GM23338 (cell line): ENCODE measurements at regions not wholly inside any gene's neighbourhood (a gene's known extent, or its start where the extent isn't known, plus 50 kb on each side); places are given as distances from the start of the nearest gene placed in this dataset.
A peak's percentile ranks its signal among the peaks of the same experiment; 100 is the strongest.

Experiments
- ATAC-seq: fragments of 200-7000 bp; cut with Tn5 transposase; 3 replicates; pipeline ENCODE4 v1.9.1; 2020
- DNase-seq: peaks from one replicate; pipeline ENCODE4 v3.0.0-alpha.2; 2015; ENCODE audit warnings: low spot score
- H2AFZ ChIP-seq: fragments of 200-600 bp; sonication (generic); 2 replicates; pipeline ENCODE4 v1.8.0; 2016; ENCODE audit warnings: antibody characterized with exemption, mild to moderate bottlenecking, moderate library complexity
- H3F3A ChIP-seq: fragments of 200-600 bp; sonication (generic); replicated peaks from 2 replicates; pipeline ENCODE4 v1.8.0; 2017; ENCODE audit warnings: antibody characterized with exemption, mixed run types, low read depth
- H3K27ac ChIP-seq: fragments of 200-600 bp; sonication (generic); 2 replicates; pipeline ENCODE4 v1.6.1; 2016; ENCODE audit warnings: low read depth
- H3K27me3 ChIP-seq: fragments of 200-600 bp; sonication (generic); 2 replicates; pipeline ENCODE4 v1.8.0; 2016; ENCODE audit warnings: mild to moderate bottlenecking, mixed run types, moderate library complexity; ENCODE audit not compliant: insufficient read depth
- H3K36me3 ChIP-seq: fragments of 200-600 bp; sonication (generic); 2 replicates; pipeline ENCODE4 v1.8.0; 2016; ENCODE audit warnings: mild to moderate bottlenecking; ENCODE audit not compliant: insufficient read depth
- H3K4me1 ChIP-seq: fragments of 200-600 bp; sonication (generic); 2 replicates; pipeline ENCODE4 v1.8.0; 2016; ENCODE audit warnings: mild to moderate bottlenecking, moderate library complexity; ENCODE audit not compliant: insufficient read depth
- H3K4me2 ChIP-seq: fragments of 200-600 bp; sonication (generic); 2 replicates; pipeline ENCODE4 v1.7.1; 2017; ENCODE audit warnings: mixed run types
- H3K4me3 ChIP-seq: fragments of 200-600 bp; sonication (generic); 2 replicates; pipeline ENCODE4 v1.6.1; 2016; ENCODE audit warnings: mixed run types
- H3K79me2 ChIP-seq: fragments of 200-600 bp; sonication (generic); replicated peaks from 2 replicates; pipeline ENCODE4 v1.8.0; 2017; ENCODE audit warnings: mild to moderate bottlenecking; ENCODE audit not compliant: insufficient read depth
- H3K9me2 ChIP-seq: fragments of 200-600 bp; sonication (generic); 2 replicates; pipeline ENCODE4 v1.8.0; 2017; ENCODE audit not compliant: insufficient read depth
- H4K20me1 ChIP-seq: fragments of 200-600 bp; sonication (generic); replicated peaks from 2 replicates; pipeline ENCODE4 v1.8.0; 2017; ENCODE audit warnings: mild to moderate bottlenecking; ENCODE audit not compliant: insufficient read depth
- H3K27ac Mint-ChIP-seq: 2 replicates; pipeline ENCODE4 v1.8.0; 2020; ENCODE audit warnings: inconsistent platforms, mild to moderate bottlenecking, moderate library complexity, mixed read lengths
- H3K27me3 Mint-ChIP-seq: 3 replicates; pipeline ENCODE4 v1.8.0; 2022; ENCODE audit warnings: low read depth, mild to moderate bottlenecking, moderate library complexity, mixed read lengths, inconsistent platforms; ENCODE audit not compliant: insufficient read depth, poor library complexity
- H3K36me3 Mint-ChIP-seq: 3 replicates; pipeline ENCODE4 v1.8.0; 2021; ENCODE audit warnings: low read depth, mild to moderate bottlenecking, inconsistent platforms, moderate library complexity, mixed read lengths
- H3K4me1 Mint-ChIP-seq: 3 replicates; pipeline ENCODE4 v1.8.0; 2020; ENCODE audit warnings: mild to moderate bottlenecking, inconsistent platforms, mixed read lengths
- H3K4me3 Mint-ChIP-seq: 3 replicates; pipeline ENCODE4 v1.8.0; 2021; ENCODE audit warnings: moderate library complexity, mild to moderate bottlenecking, inconsistent platforms, mixed read lengths
- H3K9me3 Mint-ChIP-seq: 3 replicates; pipeline ENCODE4 v1.8.0; 2020; ENCODE audit warnings: moderate library complexity, mild to moderate bottlenecking, inconsistent platforms, mixed read lengths
- CREB1 ChIP-seq: fragments of 250-450 bp; sonication (Bioruptor Pico); IDR thresholded peaks from 2 replicates; pipeline ENCODE4 v1.5.0; 2020; ENCODE audit warnings: low read depth, mild to moderate bottlenecking, moderate library complexity
- ETS1 ChIP-seq: IDR thresholded peaks from 2 replicates; pipeline ENCODE4 v1.6.1; 2016; ENCODE audit warnings: antibody characterized with exemption
- EZH2phosphoT487 ChIP-seq: fragments of 200-600 bp; sonication (generic); IDR thresholded peaks from one replicate; pipeline ENCODE4 v1.8.1; 2018; ENCODE audit warnings: antibody characterized with exemption; ENCODE audit not compliant: unreplicated experiment
- JUNB ChIP-seq: IDR thresholded peaks from one replicate; pipeline ENCODE4 v1.6.1; 2016; ENCODE audit warnings: antibody characterized with exemption; ENCODE audit not compliant: unreplicated experiment
- NANOG ChIP-seq: IDR thresholded peaks from 2 replicates; pipeline ENCODE4 v1.6.1; 2016; ENCODE audit warnings: antibody characterized with exemption, borderline replicate concordance
- POLR2AphosphoS5 ChIP-seq: IDR thresholded peaks from 2 replicates; pipeline ENCODE4 v1.6.1; 2016; ENCODE audit warnings: antibody characterized with exemption, low read depth
- REST ChIP-seq: IDR thresholded peaks from one replicate; pipeline ENCODE4 v1.6.1; 2018; ENCODE audit warnings: antibody characterized with exemption; ENCODE audit not compliant: unreplicated experiment
- STAT1 ChIP-seq: IDR thresholded peaks from one replicate; pipeline ENCODE4 v1.6.1; 2016; ENCODE audit warnings: antibody characterized with exemption; ENCODE audit not compliant: unreplicated experiment
- ZNF114 ChIP-seq: fragments of 250-450 bp; sonication (Bioruptor Pico); IDR thresholded peaks from 2 replicates; pipeline ENCODE4 v1.5.0; 2020; ENCODE audit warnings: mild to moderate bottlenecking, moderate library complexity
- ZNF331 ChIP-seq: fragments of 250-450 bp; sonication (Bioruptor Pico); IDR thresholded peaks from 2 replicates; pipeline ENCODE4 v1.5.0; 2020; ENCODE audit warnings: low read depth, mild to moderate bottlenecking, moderate library complexity
- ZNF462 ChIP-seq: fragments of 250-450 bp; sonication (Bioruptor Pico); IDR thresholded peaks from 2 replicates; pipeline ENCODE4 v1.5.0; 2020; ENCODE audit warnings: mild to moderate bottlenecking, moderate library complexity

GRCh38 chr10:125533866-125534265 lies 149.1 kb downstream of the TEX36 start:
- H3K36me3 ChIP-seq = no peaks in the 10 kb centered on the region
- H3K27me3 ChIP-seq = no peaks in the 10 kb centered on the region
- no peak overlapping the region for H3K4me2 ChIP-seq
- H3K4me1 Mint-ChIP-seq = no peaks in the 10 kb centered on the region
- H3K4me3 ChIP-seq = no peak overlapping the region
- H3K27ac Mint-ChIP-seq = no peak overlapping the region
- no peaks in the 10 kb centered on the region for H3K36me3 Mint-ChIP-seq
- H3K27ac ChIP-seq = no peak overlapping the region
- ATAC-seq = no peak
- no peak for DNase-seq
- no peaks in the 10 kb centered on the region for H3K4me1 ChIP-seq
- H4K20me1 ChIP-seq = no peaks in the 10 kb centered on the region
- no peaks in the 10 kb centered on the region for H3F3A ChIP-seq
- H3K79me2 ChIP-seq = no peaks in the 10 kb centered on the region
- H3K27me3 Mint-ChIP-seq = peaks cover 2% of the 10 kb centered on the region
- no peak overlapping the region for H2AFZ ChIP-seq
- no peaks in the 10 kb centered on the region for H3K9me3 Mint-ChIP-seq
- no peaks in the 10 kb centered on the region for H3K9me2 ChIP-seq
- TF ChIP-seq POLR2AphosphoS5 (no peak), EZH2phosphoT487 (no peak), ETS1 (no peak), NANOG (no peak), CREB1 (no peak)
- no peak overlapping the region for H3K4me3 Mint-ChIP-seq

DNA sequence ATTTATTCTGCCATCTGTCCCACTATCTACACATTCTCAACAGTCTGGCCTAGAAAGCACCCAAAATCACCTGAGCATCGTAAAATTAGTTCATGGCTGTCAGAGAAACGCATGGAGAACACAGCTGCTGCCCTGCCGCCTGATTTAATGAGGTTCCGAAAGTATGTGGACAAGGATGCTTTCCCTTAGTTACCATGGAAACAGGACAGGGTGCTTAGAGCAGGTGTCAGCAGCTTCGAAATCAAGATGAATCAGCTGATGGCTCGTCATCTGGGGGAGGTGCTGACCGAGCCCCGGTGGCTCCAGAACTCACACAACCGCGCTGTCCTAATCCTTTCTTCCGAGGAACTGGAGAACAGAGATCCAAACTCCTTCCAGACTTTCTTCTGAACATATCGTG lies 151.5 kb downstream of the TEX36 start:
- DNase-seq (peak; percentile 58), ATAC-seq (peak; percentile 28; the same call in 1 of the 3 replicates)
- H3K4me2 ChIP-seq = no peak overlapping the region
- no peaks in the 10 kb centered on the region for H3K27me3 ChIP-seq
- H3K4me3 ChIP-seq = no peak overlapping the region
- 0 out of 2 replicates have a peak, but pooled peaks cover 4% of the 10 kb centered on the region for H3K9me2 ChIP-seq
- Mint-ChIP-seq H3K4me3 (no peak overlapping the region), H3K4me1 (no peaks in the 10 kb centered on the region), H3K27me3 (peaks cover 2% of the 10 kb centered on the region), H3K36me3 (no peaks in the 10 kb centered on the region), H3K9me3 (no peaks in the 10 kb centered on the region), H3K27ac (no peak overlapping the region)
- no peaks in the 10 kb centered on the region for H3K79me2 ChIP-seq
- no peaks in the 10 kb centered on the region for H3F3A ChIP-seq
- no peaks in the 10 kb centered on the region for H3K4me1 ChIP-seq
- H4K20me1 ChIP-seq = no peaks in the 10 kb centered on the region
- no peaks in the 10 kb centered on the region for H3K36me3 ChIP-seq
- H2AFZ ChIP-seq = no peak overlapping the region
- no peak overlapping the region for H3K27ac ChIP-seq
- TF ChIP-seq STAT1 = no peak
- no peak for TF ChIP-seq JUNB
- no peak for TF ChIP-seq NANOG
- no peak for TF ChIP-seq POLR2AphosphoS5
- TF ChIP-seq ZNF331 (CRISPR knock-in tag) = no peak
- TF ChIP-seq ZNF462 = no peak
- TF ChIP-seq REST = no peak
- no peak for TF ChIP-seq CREB1
- no peak for TF ChIP-seq ZNF114 (CRISPR knock-in tag)
- no peak for TF ChIP-seq EZH2phosphoT487
